Adrenal gland (tissue), 5 donors: ENCODE measurements at regions not wholly inside any gene's neighbourhood (a gene's known extent, or its start where the extent isn't known, plus 50 kb on each side); places are given as distances from the start of the nearest gene placed in this dataset.

Experiments used
- CTCF ChIP-seq, 6 experiments: fragments of 450-650 bp in 4 of 6; fragments of 200-600 bp in 2 of 6; sonication (generic) in 1 of 6; IDR thresholded peaks; 1 replicate in 5 of 6; 2 replicates in 1 of 6; pipeline versions ENCODE4 v1.5.1 to v1.8.0; 2016 to 2021; ENCODE audit warnings: antibody characterized with exemption in 6 of 6, mild to moderate bottlenecking in 2 of 6, moderate library complexity in 1 of 6
- POLR2A ChIP-seq, 2 donors: fragments of 450-650 bp; IDR thresholded peaks; one replicate each; pipeline ENCODE4 v1.6.1; 2017; ENCODE audit warnings: antibody characterized with exemption in 2 of 2, mild to moderate bottlenecking in 2 of 2, moderate library complexity in 1 of 2
- donor health status: DM: no; HTN: no; CAD: no.

- no peak for TF ChIP-seq POLR2A (IDR thresholded peaks at IDR 0.05)
- TF ChIP-seq CTCF (IDR thresholded peaks at IDR 0.05) = no peak
Measured at GRCh38 chr2:15733867-15734673, 142.4 kb downstream of the DDX1 start.
